Thoracic aorta (tissue), 2 donors: ENCODE measurements at regions not wholly inside any gene's neighbourhood (a gene's known extent, or its start where the extent isn't known, plus 50 kb on each side); places are given as distances from the start of the nearest gene placed in this dataset.

Experiments
- ATAC-seq: fragments of 150-250 bp; one replicate; pipeline ENCODE4 v1.8.0; 2017; ENCODE audit warnings: low read depth; ENCODE audit not compliant: insufficient number of reproducible peaks, low FRiP score
- DNase-seq: peaks from one replicate; pipeline ENCODE4 v3.0.0-alpha.2; 2020; ENCODE audit warnings: low spot score
- H3K27ac ChIP-seq, 2 donors: fragments of 200-600 bp; sonication (generic); 1 replicate in 1 of 2; 2 replicates in 1 of 2; pipeline ENCODE4 v1.5.1; 2016; ENCODE audit warnings: mild to moderate bottlenecking in 2 of 2, moderate library complexity in 2 of 2
- H3K27me3 ChIP-seq: fragments of 200-600 bp; sonication (generic); replicated peaks from 2 replicates; pipeline ENCODE4 v1.6.0; 2016; ENCODE audit warnings: mild to moderate bottlenecking; ENCODE audit not compliant: insufficient read depth
- H3K36me3 ChIP-seq: fragments of 200-600 bp; sonication (generic); one replicate; pipeline ENCODE4 v1.5.1; 2016
- H3K4me1 ChIP-seq, 2 donors: fragments of 200-600 bp; sonication (generic); 1 replicate in 1 of 2; 2 replicates in 1 of 2; pipeline versions ENCODE4 v1.5.1 to v1.6.0; 2016; ENCODE audit warnings: low read depth in 2 of 2, mild to moderate bottlenecking in 1 of 2; ENCODE audit not compliant: control insufficient read depth in 1 of 2
- H3K4me3 ChIP-seq: fragments of 200-600 bp; sonication (generic); 2 replicates; pipeline ENCODE4 v1.5.1; 2016; ENCODE audit warnings: mild to moderate bottlenecking
- H3K9me3 ChIP-seq: fragments of 200-600 bp; sonication (generic); 2 replicates; pipeline ENCODE4 v1.5.1; 2016
- CTCF ChIP-seq: fragments of 200-600 bp; sonication (generic); IDR thresholded peaks from one replicate; pipeline ENCODE4 v1.5.1; 2019; ENCODE audit warnings: antibody characterized with exemption

GRCh38 chr15:98187549-98187948, 227.0 kb downstream of the ARRDC4 start:
- TF ChIP-seq CTCF: no peak

GRCh38 chr15:98190914-98191313, 230.4 kb downstream of the ARRDC4 start:
- TF ChIP-seq CTCF: no peak
- ATAC-seq (no peak), DNase-seq (no peak)
- no peak overlapping the region for H3K27ac ChIP-seq
- no peaks in the 10 kb centered on the region for H3K9me3 ChIP-seq
- H3K27me3 ChIP-seq: no peaks in the 10 kb centered on the region
- H3K36me3 ChIP-seq: no peaks in the 10 kb centered on the region
- no peaks in the 10 kb centered on the region for H3K4me1 ChIP-seq
- H3K4me3 ChIP-seq: no peak overlapping the region

More at GRCh38 chr15:98187549-98187948, 227.0 kb downstream of the ARRDC4 start:
- Histone ChIP-seq H3K4me1 (no peaks in the 10 kb centered on the region), H3K9me3 (no peaks in the 10 kb centered on the region), H3K36me3 (no peaks in the 10 kb centered on the region), H3K4me3 (no peak overlapping the region), H3K27me3 (no peaks in the 10 kb centered on the region), H3K27ac (no peak overlapping the region)
- no peak for ATAC-seq
- DNase-seq: no peak

GRCh38 chr15:98195796-98196195, 235.3 kb downstream of the ARRDC4 start:
- no peaks in the 10 kb centered on the region for H3K9me3 ChIP-seq
- H3K4me3 ChIP-seq: no peak overlapping the region
- no peak overlapping the region for H3K27ac ChIP-seq
- no peaks in the 10 kb centered on the region for H3K27me3 ChIP-seq
- no peak for ATAC-seq
- H3K36me3 ChIP-seq: no peaks in the 10 kb centered on the region
- no peak for DNase-seq
- no peaks in the 10 kb centered on the region for H3K4me1 ChIP-seq
- no peak for TF ChIP-seq CTCF

DNA sequence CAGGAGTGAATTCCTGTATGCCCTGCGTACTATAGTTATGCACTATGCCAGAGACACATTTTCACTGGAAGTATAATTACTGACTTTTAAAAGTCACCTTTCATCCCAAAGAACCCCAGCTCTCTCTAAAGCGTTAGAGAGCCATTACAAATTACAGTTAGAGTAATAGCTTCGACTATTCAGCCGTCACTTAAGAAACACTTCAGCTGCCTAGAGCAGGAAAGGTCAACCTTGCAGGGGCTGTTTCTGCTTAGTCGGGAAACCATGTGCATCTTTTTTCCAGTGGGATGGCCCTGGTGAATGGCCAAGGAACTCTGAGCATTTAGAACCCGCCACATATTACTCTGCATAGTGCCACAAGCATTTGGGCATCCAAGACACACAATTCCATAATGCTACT, 235.9 kb downstream of the ARRDC4 start:
- Histone ChIP-seq H3K4me3 (no peak overlapping the region), H3K27ac (no peak overlapping the region), H3K36me3 (no peaks in the 10 kb centered on the region), H3K4me1 (no peaks in the 10 kb centered on the region), H3K9me3 (no peaks in the 10 kb centered on the region), H3K27me3 (no peaks in the 10 kb centered on the region)
- no peak for ATAC-seq
- no peak for TF ChIP-seq CTCF
- DNase-seq: no peak

DNA sequence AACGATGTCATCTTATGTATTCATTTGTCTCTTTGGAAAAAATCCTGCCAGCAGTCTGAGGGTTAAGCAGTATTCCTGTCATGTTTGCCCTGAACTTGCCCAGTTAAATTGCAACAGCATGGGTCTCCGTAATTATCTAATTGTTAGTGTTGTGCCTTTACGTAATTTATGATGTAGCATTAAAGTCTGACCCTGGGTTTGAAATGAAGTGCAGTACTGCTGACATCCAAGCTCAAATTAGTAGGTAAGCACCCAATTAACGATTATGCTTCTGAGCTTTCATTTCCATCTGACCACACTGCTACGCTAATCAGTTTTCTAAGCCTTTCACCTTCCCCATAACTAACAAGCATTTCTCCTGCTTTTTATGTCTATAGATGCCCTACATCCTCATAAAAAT, 241.8 kb downstream of the ARRDC4 start:
- no peak overlapping the region for H3K27ac ChIP-seq
- no peaks in the 10 kb centered on the region for H3K9me3 ChIP-seq
- DNase-seq (no peak), ATAC-seq (no peak)
- H3K27me3 ChIP-seq: no peaks in the 10 kb centered on the region
- H3K36me3 ChIP-seq: no peaks in the 10 kb centered on the region
- TF ChIP-seq CTCF: no peak
- H3K4me1 ChIP-seq: no peaks in the 10 kb centered on the region
- H3K4me3 ChIP-seq: no peak overlapping the region
